ENCODE measurements at regions not wholly inside any gene's neighbourhood (a gene's known extent, or its start where the extent isn't known, plus 50 kb on each side); places are given as distances from the start of the nearest gene placed in this dataset.

DNA sequence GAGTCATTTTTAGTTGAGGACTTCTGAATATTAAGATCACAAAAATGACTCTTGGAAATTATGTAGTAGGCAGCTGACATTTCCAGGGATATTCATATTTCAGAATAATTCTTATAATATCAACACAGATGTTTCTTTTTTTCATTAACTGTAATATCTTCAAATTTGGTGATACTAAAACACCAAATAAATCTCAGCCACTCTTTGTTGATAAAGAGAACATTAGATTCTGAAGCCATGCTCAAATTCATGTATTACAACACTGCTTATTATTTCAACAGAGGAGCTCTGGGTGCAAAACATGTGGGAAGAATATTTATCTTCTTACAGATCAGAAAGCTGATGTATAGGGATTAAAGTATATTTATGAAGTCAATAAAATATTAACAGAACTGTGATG, 355.4 kb downstream of the CRPPA start:
- DNase-seq (ENCODE audit: low spot score) = no peak
- no peak for ATAC-seq

- ATAC-seq (no peak), DNase-seq (ENCODE audit: low spot score) (no peak)
Observed at GRCh38 chr7:16063716-16064675, 357.3 kb downstream of the CRPPA start.

DNA sequence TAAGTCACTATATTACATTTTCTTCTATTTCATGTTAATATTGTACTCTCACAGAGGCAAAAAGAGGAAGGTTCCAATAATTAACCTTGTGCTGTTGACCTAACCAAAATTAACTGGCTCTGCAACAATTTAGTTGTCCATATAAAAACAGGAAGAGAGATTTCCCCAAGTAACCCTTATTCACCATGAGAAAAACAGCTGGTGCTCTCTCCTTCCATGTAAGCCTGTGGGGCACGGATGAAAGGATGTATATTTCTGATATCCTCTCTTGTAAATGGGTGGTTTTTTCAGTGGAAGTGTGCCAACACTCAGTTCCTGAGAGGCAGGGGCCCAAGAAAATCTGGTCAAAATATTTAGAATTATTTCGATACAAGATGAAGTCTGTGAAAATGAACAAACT, 358.1 kb downstream of the CRPPA start:
- ATAC-seq (no peak), DNase-seq (ENCODE audit: low spot score) (no peak)

- DNase-seq (ENCODE audit: low spot score) (no peak), ATAC-seq (peak; percentile 31)
Observed at GRCh38 chr7:16062269-16062668, 359.1 kb downstream of the CRPPA start.

- ATAC-seq (no peak), DNase-seq (ENCODE audit: low spot score) (no peak)
Observed at GRCh38 chr7:16061630-16062029, 359.7 kb downstream of the CRPPA start.

- DNase-seq (ENCODE audit: low spot score) (no peak), ATAC-seq (no peak)
Observed at GRCh38 chr7:16061011-16061410, 360.3 kb downstream of the CRPPA start.

DNA sequence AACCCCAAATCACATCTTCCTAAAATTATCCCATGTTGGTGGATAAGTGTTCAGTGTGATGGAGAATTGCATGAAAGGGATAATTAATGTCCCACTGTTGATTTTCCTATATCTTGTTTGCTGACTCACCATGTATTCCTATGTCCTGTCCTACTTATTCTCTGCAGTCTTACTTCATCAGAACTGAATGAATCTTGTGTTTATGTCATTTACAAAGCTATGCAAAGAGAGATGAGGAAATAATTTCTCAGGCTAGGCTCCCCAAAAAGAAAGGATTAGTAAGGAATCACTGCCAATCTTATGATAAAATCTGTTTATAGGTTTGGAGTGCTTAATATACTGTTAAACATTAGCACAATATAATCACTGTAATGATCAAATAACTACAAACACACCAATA, 360.8 kb downstream of the CRPPA start:
- ATAC-seq = no peak
- no peak for DNase-seq (ENCODE audit: low spot score)

- peak; percentile 79 for ATAC-seq
- DNase-seq (ENCODE audit: low spot score) = no peak
Observed at GRCh38 chr7:16055263-16055976, 365.9 kb downstream of the CRPPA start.

DNA sequence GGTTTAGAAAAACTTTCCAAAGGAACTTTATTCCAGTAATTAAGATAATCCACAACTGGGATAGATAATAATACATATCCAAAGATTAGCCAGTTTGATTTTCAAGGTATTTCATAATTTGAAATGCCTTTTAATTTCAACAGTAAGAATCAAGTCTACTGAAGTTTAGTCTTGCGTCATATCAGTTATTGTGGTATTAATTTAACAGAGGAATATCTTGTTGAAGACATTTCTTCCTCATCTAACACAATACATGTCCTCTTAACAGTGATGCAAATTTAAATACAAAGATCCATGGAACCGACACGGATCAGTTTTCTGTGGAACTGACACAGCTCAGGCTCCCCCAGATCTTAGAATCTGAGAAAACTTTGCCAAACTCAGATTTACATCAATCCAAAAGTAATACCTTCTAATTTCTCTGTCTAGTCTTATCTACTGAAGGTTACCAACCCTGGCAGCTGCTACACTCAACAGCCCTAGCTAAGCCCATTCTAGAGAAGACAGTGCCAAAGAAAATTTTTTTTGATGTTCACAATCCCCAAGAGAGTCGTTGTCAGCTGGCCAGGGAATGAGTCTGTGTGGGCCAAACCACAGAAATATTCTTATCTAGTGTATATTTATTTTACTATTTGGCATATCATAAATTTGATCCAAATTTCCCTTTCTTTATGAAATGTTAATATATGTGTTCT, 365.2 kb upstream of the MEOX2 start:
- ATAC-seq (no peak), DNase-seq (ENCODE audit: low spot score) (no peak)

DNA sequence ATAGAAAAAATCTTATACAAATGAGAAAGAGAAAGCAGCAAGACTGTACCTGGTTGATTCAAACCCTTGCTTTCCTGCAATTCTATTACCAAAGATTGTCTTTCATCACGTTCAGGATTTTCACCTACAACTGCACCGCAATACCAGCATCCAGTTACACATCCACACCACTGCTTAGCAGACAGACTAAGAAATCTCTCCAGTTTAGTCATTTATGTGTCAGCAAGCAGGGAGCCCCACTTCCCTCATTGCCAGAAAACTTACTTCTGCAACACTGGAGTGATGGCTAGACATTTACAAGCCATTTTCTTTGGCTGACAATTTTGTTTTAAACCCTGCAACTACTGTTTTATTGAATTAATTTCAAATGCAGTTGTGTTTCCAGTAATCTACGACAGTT, 359.6 kb upstream of the MEOX2 start:
- ATAC-seq (no peak), DNase-seq (ENCODE audit: low spot score) (no peak)

DNA sequence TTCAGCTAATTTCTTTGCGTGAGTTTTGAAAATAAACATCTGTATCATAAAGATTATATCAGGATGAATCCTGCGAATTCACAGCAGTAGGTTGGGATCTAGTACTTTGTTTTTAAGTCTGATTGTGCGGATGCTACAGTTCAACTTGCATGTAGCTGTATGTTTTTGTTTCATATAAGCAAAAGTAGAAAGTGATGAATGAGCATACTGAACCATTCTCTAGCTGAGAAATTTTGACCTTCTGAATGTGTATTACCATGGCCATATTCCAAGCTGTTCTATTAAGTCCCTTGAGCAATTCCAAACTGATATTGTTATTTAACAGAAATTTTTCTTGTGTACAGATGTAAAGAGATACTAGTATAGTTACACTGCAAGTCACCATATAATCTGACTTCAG, 358.8 kb upstream of the MEOX2 start:
- ATAC-seq (no peak), DNase-seq (ENCODE audit: low spot score) (no peak)

DNA sequence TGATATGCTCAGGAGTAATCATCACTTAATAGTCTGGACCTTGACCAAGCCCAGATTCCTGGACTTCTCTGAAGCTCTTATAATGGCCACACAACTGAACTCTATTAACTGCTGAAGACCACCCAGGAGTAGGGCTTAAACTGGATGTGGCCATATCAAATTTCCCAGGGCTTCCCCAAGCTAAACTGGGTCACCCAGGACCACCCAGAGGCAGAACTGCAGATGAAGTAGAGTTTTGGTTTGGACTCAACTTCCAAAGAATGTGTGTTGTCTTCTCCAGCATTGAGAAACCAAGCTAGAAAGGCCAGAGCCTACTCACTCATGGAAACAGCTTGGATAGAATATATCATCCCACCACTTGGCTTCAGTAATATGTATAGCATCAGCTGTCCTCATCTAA, 358.2 kb upstream of the MEOX2 start:
- DNase-seq (ENCODE audit: low spot score) (no peak), ATAC-seq (no peak)

DNA sequence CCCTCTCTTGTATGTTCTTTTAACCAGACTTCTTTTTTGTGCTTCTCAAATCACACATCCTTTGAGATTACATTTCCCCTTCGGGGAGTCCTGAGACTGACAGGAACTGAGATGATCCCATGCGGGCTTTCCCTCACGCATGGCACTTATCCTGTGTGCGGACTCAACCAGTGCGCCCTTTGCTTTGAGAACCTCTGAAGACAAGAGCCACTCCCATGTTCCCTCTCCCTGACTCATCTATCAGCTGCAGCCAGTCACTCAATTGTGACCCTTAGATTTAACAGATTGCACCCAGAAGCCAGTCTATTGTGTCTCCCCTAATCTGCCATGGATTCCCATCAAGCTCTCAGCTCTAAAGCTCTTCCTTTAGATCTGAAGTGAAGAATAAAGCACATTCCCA, 353.9 kb upstream of the MEOX2 start:
- ATAC-seq (no peak), DNase-seq (ENCODE audit: low spot score) (no peak)

- ATAC-seq = no peak
- no peak for DNase-seq (ENCODE audit: low spot score)
Observed at GRCh38 chr7:16038906-16039305, 352.4 kb upstream of the MEOX2 start.

DNA sequence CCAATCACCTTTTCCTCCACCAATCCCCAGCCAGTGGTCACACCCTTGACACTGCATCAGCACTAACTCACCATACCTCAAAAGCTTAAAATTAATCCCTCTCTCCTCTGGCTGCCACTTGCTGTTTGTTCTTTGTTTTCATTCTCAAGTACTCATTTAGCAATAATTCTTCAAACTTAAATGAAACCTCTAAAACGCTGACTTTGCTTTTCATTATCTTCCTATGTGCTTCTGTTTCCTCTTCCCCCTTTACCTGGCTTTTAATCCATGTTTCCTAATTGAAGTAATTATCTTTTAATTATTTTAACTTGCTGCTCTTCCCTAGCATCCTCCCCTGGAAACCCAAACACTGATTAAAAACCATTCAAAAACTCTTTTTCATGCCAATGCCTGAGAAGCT, 348.9 kb upstream of the MEOX2 start:
- ATAC-seq (no peak), DNase-seq (ENCODE audit: low spot score) (no peak)

DNA sequence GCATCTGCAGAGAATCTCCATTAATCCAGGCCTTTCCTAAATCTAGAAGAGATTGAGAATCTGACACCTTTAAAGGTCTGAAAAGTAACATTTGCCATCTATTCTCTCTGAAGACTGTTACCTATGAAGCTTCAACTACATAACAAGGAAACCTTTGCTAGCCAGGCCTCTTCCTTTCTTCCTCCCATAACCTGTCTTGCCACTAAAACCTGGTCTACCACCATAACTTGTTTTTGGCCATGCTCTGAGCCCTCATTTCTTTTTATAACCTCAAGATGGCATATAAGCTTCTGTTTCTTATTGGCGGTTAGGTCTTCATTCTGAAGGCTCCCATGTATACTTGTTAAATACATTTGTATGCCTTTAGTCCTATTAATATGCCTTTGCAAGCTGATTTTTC, 348.4 kb upstream of the MEOX2 start:
- ATAC-seq (no peak), DNase-seq (ENCODE audit: low spot score) (no peak)

DNA sequence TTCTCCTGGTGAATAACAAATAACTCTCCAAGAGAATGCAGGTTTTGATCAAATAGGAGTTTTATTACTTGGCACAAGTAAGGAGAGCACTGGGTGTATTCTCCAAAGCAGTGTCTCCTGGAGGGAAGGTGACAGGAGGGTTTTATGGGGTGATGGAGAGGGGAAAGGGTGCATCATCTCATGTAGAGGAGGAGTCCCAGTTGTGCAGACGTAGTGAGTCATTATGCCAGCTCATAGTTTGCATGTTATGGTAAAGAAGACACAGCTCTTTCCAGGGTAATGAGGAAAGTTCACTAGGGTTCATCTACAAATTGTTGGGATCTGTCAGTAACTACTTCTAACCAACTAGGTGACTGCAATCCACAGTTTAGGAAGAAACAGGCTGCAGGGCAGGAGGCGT, 347.9 kb upstream of the MEOX2 start:
- no peak for ATAC-seq
- DNase-seq (ENCODE audit: low spot score) = no peak

DNA sequence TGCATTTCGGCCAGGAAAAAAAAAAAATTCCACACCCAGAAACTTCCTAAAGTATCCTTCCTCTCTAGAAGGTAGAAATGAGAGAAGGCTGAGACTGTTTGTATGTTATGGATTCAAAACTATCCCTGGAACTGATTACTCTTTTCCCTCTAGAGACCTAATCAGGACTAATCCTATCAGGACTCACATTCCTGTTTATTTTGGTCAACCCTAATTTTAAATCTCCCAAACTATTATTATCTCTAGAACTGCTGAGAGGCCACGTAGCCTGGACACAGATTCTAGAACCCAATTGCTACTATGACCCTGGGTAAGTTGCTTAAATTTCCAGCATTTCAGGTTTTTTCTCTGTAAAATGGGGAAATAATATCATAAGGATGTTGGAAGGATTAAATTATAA, 346.8 kb upstream of the MEOX2 start:
- DNase-seq (ENCODE audit: low spot score) = no peak
- ATAC-seq = no peak

GRCh38 chr7:16028636-16029035, 342.2 kb upstream of the MEOX2 start:
- ATAC-seq (no peak), DNase-seq (ENCODE audit: low spot score) (no peak)

GRCh38 chr7:16028103-16028502, 341.6 kb upstream of the MEOX2 start:
- DNase-seq (ENCODE audit: low spot score) = no peak
- no peak for ATAC-seq

DNA sequence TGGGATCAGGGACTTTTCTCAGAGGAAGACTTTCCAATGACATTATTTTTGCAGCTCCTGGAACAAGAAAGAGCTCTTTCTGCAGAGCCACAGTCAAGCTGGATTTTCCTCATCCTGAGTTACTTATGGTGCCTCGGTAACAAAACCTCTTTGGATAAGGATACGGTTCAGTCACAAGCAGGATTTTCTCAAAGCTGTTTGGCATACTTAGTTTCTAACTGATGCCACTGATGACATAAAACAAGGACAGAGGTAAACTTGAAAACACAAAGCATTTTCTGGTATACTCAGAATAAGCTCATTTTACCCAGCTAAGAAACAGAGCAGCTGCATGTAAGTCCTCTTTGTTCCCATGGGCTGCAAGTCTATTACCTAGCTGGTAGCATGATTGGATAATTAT, 340.9 kb upstream of the MEOX2 start:
- ATAC-seq = no peak
- DNase-seq (ENCODE audit: low spot score) = no peak

All from left lobe of liver (tissue), 2 donors.